Choroid plexus epithelial cell (primary cell): ENCODE measurements at regions not wholly inside any gene's neighbourhood (a gene's known extent, or its start where the extent isn't known, plus 50 kb on each side); places are given as distances from the start of the nearest gene placed in this dataset.

Experiments used
- DNase-seq: peaks from one replicate; pipeline ENCODE4 v3.0.0-alpha.2; 2010; ENCODE audit warnings: low read depth
- H3K4me3 ChIP-seq: 2 replicates; pipeline ENCODE4 v1.5.1; 2011; ENCODE audit warnings: low read depth, mild to moderate bottlenecking, control low read depth, low read length, moderate library complexity
- TF ChIP-seq, protein P1 (sequence below): conservative IDR thresholded peaks from 2 replicates; pipeline ENCODE4 v1.5.1; 2011; ENCODE audit warnings: low read depth, mild to moderate bottlenecking, control low read depth, inconsistent platforms, low read length, moderate library complexity

DNA sequence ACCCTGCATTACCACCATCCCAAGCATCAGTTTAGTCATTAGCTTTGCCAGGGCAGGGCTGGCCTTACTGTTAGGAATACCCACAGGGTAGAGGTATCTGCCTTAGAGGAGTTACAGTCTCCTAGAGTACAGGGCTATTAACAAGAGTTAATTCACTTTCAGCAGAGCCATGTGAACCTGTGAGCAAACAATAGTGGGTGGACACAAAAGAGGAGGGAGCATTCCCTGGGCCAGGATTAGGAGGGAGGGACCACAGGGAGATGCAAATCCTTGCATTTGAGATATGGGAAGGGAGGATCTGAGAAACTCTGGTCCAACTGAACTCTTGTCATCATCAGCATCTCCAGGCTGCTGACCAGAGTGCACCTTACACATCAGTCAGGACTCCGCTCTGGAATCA is 51.1 kb upstream of the IGSF21 start:
- no peak for DNase-seq
- TF ChIP-seq, protein P1, sequence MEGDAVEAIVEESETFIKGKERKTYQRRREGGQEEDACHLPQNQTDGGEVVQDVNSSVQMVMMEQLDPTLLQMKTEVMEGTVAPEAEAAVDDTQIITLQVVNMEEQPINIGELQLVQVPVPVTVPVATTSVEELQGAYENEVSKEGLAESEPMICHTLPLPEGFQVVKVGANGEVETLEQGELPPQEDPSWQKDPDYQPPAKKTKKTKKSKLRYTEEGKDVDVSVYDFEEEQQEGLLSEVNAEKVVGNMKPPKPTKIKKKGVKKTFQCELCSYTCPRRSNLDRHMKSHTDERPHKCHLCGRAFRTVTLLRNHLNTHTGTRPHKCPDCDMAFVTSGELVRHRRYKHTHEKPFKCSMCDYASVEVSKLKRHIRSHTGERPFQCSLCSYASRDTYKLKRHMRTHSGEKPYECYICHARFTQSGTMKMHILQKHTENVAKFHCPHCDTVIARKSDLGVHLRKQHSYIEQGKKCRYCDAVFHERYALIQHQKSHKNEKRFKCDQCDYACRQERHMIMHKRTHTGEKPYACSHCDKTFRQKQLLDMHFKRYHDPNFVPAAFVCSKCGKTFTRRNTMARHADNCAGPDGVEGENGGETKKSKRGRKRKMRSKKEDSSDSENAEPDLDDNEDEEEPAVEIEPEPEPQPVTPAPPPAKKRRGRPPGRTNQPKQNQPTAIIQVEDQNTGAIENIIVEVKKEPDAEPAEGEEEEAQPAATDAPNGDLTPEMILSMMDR = no peak
- H3K4me3 ChIP-seq = no peak overlapping the region

DNA sequence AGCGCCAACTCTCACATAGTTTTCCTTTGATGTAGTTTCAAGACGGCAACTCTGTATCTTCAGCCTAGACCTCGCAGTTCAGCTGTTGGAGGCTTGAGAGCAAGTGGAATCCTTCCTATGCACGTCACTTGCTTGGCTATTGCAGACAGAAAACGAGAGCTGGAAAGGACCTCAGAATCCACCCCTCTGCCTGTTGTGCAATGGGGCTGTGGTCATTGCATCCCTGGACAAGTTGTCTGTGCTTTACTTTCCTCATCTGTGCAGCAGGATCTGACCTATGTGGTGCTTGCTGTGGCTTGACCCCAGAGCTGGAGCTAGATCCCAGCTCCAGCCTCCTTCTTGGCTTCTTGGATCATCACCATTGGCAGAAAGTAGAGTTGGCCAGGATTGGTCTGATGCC is 50.0 kb upstream of the IGSF21 start:
- DNase-seq = no peak
- TF ChIP-seq, protein P1 = no peak
- H3K4me3 ChIP-seq = no peak overlapping the region
